Activated T-helper 17 cell treated with anti-CD3 and anti-CD28 coated beads, Interleukin-2, amount 50 U/mL, for 72 hours (primary cell): ENCODE measurements at regions not wholly inside any gene's neighbourhood (a gene's known extent, or its start where the extent isn't known, plus 50 kb on each side); places are given as distances from the start of the nearest gene placed in this dataset.
"Not testable (repeated sequence)": the region's sequence is repeated elsewhere in the genome, so short reads cannot be mapped to it uniquely, and the experiment has no call there.

Experiments
- ATAC-seq: fragments of 150-1000 bp; cut with Tn5 transposase; replicated peaks from 2 replicates; pipeline ENCODE4 v1.10.0; 2021; ENCODE audit warnings: mild to moderate bottlenecking, moderate library complexity
- H3K27ac Mint-ChIP-seq: one replicate; pipeline ENCODE4 v1.8.0; 2022; ENCODE audit warnings: mixed read lengths
- H3K27me3 Mint-ChIP-seq: one replicate; pipeline ENCODE4 v1.8.0; 2022; ENCODE audit warnings: mixed read lengths
- H3K36me3 Mint-ChIP-seq: one replicate; pipeline ENCODE4 v1.8.0; 2022; ENCODE audit warnings: low read depth, mild to moderate bottlenecking, mixed read lengths
- H3K4me1 Mint-ChIP-seq: one replicate; pipeline ENCODE4 v1.8.0; 2022; ENCODE audit warnings: mixed read lengths
- H3K4me3 Mint-ChIP-seq: one replicate; pipeline ENCODE4 v1.8.0; 2022; ENCODE audit warnings: mild to moderate bottlenecking, mixed read lengths
- H3K9me3 Mint-ChIP-seq: one replicate; pipeline ENCODE4 v1.8.0; 2022; ENCODE audit warnings: mixed read lengths

DNA sequence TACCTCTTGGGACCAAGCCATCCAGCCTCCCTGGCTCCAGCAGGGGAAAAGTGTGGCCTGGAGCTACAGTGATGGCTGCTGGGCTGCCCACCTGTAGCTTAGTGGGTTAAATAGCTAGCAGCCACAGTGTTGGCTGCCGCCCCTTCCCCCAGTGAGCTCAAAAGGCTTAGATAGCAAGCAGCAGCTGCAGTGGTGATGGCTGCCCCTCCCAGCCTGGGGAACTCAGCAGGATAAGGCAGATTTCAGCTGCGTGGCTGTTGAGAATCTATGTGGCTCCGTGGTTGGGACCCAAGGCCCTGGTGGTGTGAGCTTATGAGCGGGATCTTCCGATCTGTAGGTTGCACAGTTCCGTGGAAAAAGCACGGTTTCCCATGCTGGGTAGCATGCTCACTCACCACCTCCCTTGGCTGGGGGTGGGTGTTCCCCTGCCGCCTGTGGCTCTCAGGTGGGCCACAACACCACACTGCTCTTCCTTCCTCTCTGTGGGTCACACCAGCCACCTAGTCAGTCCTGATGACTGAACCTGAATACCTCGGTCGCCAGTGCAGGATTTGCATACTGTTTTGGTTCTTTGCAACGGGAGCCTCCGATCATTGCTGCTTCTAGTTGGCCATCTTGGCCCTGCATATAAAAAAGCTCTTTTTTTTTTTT lies 946.5 kb upstream of the FAM98A start:
- no peaks in the 10 kb centered on the region for H3K27me3 Mint-ChIP-seq
- no peaks in the 10 kb centered on the region for H3K36me3 Mint-ChIP-seq
- peaks cover 15% of the 10 kb centered on the region for H3K9me3 Mint-ChIP-seq
- no peak for ATAC-seq
- no peak overlapping the region for H3K27ac Mint-ChIP-seq
- no peak overlapping the region for H3K4me3 Mint-ChIP-seq
- H3K4me1 Mint-ChIP-seq, result no peaks in the 10 kb centered on the region

DNA sequence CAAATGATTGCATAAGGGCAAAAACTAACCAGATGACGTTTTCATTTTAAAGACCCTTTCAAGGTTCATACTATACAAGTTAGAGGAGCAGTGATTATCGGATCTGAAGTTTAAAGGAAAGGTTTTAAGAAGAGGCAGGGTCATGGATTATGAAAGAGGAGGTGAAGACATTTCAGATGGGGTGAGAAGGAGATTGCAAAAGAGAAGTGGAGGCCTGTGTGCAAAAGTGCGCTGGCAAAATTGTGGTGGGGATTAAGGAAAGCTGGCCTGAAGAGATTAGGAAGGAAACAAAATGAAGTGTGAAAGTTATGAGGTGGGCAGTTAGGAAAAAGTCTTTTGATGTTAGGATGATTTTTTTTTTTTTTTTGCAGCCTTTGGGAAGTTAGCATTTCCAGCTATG lies 935.7 kb upstream of the FAM98A start:
- Mint-ChIP-seq H3K9me3 (peaks cover 14% of the 10 kb centered on the region), H3K4me3 (no peak overlapping the region), H3K27ac (no peak overlapping the region), H3K27me3 (no peaks in the 10 kb centered on the region), H3K36me3 (no peaks in the 10 kb centered on the region), H3K4me1 (no peaks in the 10 kb centered on the region)
- no peak for ATAC-seq

DNA sequence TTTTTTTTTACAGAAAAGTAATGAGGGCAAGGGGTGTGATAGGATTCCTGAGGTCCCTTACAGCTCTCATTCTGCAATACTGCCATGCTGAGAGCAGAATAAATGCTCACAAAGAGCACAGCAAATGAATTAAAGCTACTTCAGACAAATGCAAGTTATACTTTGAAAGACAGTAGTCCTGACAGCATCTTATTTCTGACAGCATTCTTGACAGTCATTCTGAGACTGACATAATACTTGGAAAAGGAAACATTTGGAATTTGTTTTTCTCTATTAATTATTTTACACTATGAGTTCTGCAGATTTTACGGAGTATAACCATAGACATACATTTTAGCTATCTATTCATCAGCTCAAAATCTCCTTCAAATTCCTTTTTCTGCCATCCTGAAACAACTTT lies 935.2 kb upstream of the FAM98A start:
- Mint-ChIP-seq H3K27me3 (no peaks in the 10 kb centered on the region), H3K9me3 (peaks cover 13% of the 10 kb centered on the region), H3K36me3 (no peaks in the 10 kb centered on the region), H3K4me3 (no peak overlapping the region), H3K27ac (no peak overlapping the region), H3K4me1 (no peaks in the 10 kb centered on the region)
- no peak for ATAC-seq

GRCh38 chr2:34533585-34534183 lies 934.6 kb upstream of the FAM98A start:
- ATAC-seq, result no peak
- no peaks in the 10 kb centered on the region for H3K36me3 Mint-ChIP-seq
- H3K27me3 Mint-ChIP-seq, result no peaks in the 10 kb centered on the region
- no peaks in the 10 kb centered on the region for H3K4me1 Mint-ChIP-seq
- peaks cover 8% of the 10 kb centered on the region for H3K9me3 Mint-ChIP-seq
- no peak overlapping the region for H3K27ac Mint-ChIP-seq
- H3K4me3 Mint-ChIP-seq, result no peak overlapping the region

DNA sequence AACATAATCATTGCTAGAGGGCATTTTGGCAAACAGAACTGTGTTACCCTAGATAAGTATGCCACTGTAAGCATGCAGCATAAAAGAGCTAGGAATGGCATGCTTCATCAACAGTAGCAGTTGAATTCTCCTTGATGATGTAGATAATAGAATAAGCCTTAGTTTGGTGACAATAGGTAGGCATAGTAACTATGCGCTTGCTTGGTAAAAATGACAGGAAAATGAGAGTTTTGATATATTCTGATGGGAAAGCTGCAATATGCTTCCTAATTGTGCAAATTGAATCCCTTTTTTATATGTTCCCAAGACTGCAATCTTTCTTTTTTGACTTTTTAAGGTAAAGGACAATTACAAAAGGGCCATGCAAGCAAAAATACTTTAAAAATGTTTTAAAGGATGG lies 930.9 kb upstream of the FAM98A start:
- Mint-ChIP-seq H3K36me3 (no peaks in the 10 kb centered on the region), H3K4me1 (no peaks in the 10 kb centered on the region), H3K4me3 (no peak overlapping the region), H3K27ac (no peak overlapping the region), H3K9me3 (peaks cover 4% of the 10 kb centered on the region), H3K27me3 (no peaks in the 10 kb centered on the region)
- ATAC-seq, result no peak

GRCh38 chr2:34523958-34524514 lies 924.9 kb upstream of the FAM98A start:
- peaks cover 15% of the 10 kb centered on the region for H3K9me3 Mint-ChIP-seq
- ATAC-seq, result no peak
- H3K27me3 Mint-ChIP-seq, result no peaks in the 10 kb centered on the region
- H3K27ac Mint-ChIP-seq, result no peak overlapping the region
- no peaks in the 10 kb centered on the region for H3K36me3 Mint-ChIP-seq
- no peaks in the 10 kb centered on the region for H3K4me1 Mint-ChIP-seq
- no peak overlapping the region for H3K4me3 Mint-ChIP-seq

- Mint-ChIP-seq H3K9me3 (peaks cover 11% of the 10 kb centered on the region), H3K4me3 (no peak overlapping the region), H3K36me3 (no peaks in the 10 kb centered on the region), H3K27ac (no peak overlapping the region), H3K4me1 (no peaks in the 10 kb centered on the region), H3K27me3 (no peaks in the 10 kb centered on the region)
- ATAC-seq, result no peak
Observed at GRCh38 chr2:34519659-34520058, 920.6 kb upstream of the FAM98A start.

GRCh38 chr2:34498561-34498960 lies 899.5 kb upstream of the FAM98A start:
- Mint-ChIP-seq H3K27me3 (no peaks in the 10 kb centered on the region), H3K36me3 (no peaks in the 10 kb centered on the region), H3K4me1 (no peaks in the 10 kb centered on the region), H3K27ac (no peak overlapping the region), H3K9me3 (peaks cover 11% of the 10 kb centered on the region), H3K4me3 (no peak overlapping the region)
- ATAC-seq, result no peak

DNA sequence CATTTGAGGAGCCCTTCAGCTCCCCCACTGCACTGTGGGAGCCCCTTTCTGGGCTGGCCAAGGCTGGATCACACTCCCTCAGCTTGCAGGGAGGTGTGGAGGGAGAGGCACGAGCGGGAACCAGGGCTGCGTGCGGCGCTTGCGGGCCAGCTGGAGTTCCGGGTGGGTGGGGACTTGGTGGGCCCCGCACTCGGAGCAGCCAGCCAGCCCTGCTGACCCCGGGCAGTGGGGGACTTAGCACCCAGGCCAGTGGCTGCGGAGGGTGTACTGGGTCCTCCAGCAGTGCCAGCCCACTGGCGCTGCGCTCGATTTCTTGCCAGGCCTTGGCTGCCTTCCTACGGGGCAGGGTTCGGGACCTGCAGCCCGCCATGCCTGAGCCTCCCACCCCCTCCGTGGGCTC lies 895.1 kb upstream of the FAM98A start:
- H3K27ac Mint-ChIP-seq, ATAC-seq, H3K4me1 Mint-ChIP-seq, H3K36me3 Mint-ChIP-seq, H3K9me3 Mint-ChIP-seq, H3K4me3 Mint-ChIP-seq, H3K27me3 Mint-ChIP-seq: not testable (repeated sequence)

DNA sequence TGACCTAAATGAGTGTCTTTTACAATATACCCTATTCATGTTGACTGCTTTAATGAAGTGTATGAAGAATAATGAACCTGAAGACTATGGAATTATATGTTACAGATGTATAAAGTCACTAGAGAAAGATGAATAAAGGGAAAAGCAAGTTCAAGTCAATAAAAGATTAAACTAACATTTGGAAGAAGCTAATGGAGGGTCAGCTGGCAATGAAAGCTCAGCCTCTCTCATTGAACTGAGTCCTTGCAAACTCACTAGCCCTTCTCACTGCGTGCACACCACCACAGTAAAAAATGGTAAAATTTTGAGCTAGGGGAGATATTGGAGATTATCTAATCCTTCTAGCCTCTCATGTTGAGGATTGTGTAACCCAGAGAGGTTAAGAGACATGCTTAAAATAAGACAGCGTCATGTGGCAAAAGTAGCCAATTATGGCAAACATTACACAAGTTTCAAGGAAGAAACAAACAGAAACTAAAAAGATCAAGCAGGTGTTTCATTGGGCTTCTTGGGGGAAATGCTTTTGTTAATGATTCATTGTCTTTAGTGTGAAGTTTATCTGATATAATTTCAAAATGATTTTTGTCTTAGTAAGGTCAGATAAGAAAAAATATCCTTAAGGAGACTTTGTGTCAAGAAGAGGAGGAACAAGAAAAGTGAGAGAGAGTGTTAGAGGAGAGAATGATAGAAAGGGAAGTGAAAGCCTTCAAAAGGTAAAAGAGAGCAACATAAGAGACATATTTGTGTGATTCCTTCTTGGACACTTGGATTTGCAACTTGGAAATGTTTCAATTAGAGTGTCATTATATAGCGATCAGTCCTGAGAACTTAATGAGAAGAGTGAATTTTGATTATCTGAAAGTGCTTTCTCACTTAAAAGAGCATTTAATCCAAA lies 893.7 kb upstream of the FAM98A start:
- Mint-ChIP-seq H3K9me3 (peaks cover 5% of the 10 kb centered on the region), H3K27me3 (no peaks in the 10 kb centered on the region), H3K27ac (no peak overlapping the region), H3K4me1 (no peaks in the 10 kb centered on the region), H3K36me3 (no peaks in the 10 kb centered on the region), H3K4me3 (no peak overlapping the region)
- no peak for ATAC-seq

- Mint-ChIP-seq H3K9me3 (peaks cover 5% of the 10 kb centered on the region), H3K36me3 (no peaks in the 10 kb centered on the region), H3K27ac (no peak overlapping the region), H3K4me1 (no peaks in the 10 kb centered on the region), H3K27me3 (no peaks in the 10 kb centered on the region), H3K4me3 (no peak overlapping the region)
- no peak for ATAC-seq
Observed at GRCh38 chr2:34486965-34487364, 887.9 kb upstream of the FAM98A start.

DNA sequence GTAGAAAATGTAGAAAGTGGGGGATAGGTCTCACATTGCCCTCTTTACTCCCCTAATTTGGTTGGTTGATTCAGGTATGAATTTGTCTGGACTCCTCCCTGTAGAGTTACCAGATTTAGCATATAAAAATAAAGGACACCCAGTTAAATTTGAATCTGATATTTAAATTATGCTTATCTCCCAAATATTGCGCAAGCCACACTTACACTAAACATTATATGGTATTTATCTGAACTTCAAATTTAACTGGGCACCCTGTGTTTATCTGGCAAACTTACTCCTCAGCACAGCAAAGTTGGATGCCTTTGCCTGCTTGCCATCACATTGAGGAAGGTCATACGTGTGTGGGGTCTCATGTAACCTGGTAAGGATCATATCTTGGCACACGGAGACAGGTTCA lies 882.4 kb upstream of the FAM98A start:
- Mint-ChIP-seq H3K4me1 (no peaks in the 10 kb centered on the region), H3K27me3 (no peaks in the 10 kb centered on the region), H3K4me3 (no peak overlapping the region), H3K36me3 (no peaks in the 10 kb centered on the region), H3K9me3 (no peaks in the 10 kb centered on the region), H3K27ac (no peak overlapping the region)
- ATAC-seq, result no peak

DNA sequence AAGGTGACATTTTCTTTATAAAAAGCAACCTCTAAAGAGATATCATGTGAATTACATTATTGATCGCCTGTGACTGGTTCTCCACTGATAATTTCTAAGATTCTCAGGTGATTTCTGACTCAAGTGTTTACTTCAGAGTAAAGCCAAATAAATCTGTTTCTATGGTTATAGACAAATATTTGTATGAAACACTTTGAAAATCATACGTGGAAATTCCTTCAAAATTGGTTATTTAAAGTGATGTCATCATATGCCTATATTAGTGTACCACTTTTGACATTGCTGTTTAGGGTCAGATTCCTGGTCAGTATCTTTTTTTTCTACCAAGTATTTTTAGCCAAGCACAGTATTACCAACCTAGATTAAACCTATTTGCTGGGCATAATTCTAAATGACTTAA lies 881.3 kb upstream of the FAM98A start:
- Mint-ChIP-seq H3K27me3 (no peaks in the 10 kb centered on the region), H3K4me3 (no peak overlapping the region), H3K4me1 (no peaks in the 10 kb centered on the region), H3K27ac (no peak overlapping the region), H3K9me3 (no peaks in the 10 kb centered on the region), H3K36me3 (no peaks in the 10 kb centered on the region)
- no peak for ATAC-seq

DNA sequence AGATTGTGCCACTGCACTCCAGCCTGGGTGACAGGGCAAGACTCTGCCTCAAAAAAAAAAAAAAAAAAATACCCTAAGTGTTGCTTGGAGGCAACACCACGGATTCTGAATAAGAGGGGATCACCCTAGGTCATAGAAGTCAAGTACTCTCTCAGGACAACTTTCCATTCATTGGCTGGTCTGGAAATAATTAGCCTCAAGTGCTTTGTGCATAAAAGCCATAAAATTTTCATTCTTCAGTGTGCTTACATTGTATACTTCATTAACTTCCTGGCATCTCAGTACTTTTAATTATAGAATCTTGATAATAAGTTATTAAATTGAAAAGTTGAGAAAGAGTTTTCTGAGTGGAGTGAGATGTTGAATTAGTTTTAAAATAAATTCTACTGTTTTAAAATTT lies 876.1 kb upstream of the FAM98A start:
- Mint-ChIP-seq H3K4me1 (no peaks in the 10 kb centered on the region), H3K27ac (no peak overlapping the region), H3K4me3 (no peak overlapping the region), H3K27me3 (no peaks in the 10 kb centered on the region), H3K36me3 (no peaks in the 10 kb centered on the region), H3K9me3 (peaks cover 5% of the 10 kb centered on the region)
- ATAC-seq, result no peak

- no peaks in the 10 kb centered on the region for H3K36me3 Mint-ChIP-seq
- no peak overlapping the region for H3K27ac Mint-ChIP-seq
- H3K9me3 Mint-ChIP-seq, result peaks cover 5% of the 10 kb centered on the region
- H3K27me3 Mint-ChIP-seq, result no peaks in the 10 kb centered on the region
- no peak for ATAC-seq
- H3K4me3 Mint-ChIP-seq, result no peak overlapping the region
- no peaks in the 10 kb centered on the region for H3K4me1 Mint-ChIP-seq
Observed at GRCh38 chr2:34474646-34475045, 875.5 kb upstream of the FAM98A start.
